HG03565 (cell line): ENCODE measurements at regions not wholly inside any gene's neighbourhood (a gene's known extent, or its start where the extent isn't known, plus 50 kb on each side); places are given as distances from the start of the nearest gene placed in this dataset.

Source experiments
- ATAC-seq: cut with Tn5 transposase; IDR thresholded peaks from one replicate; pipeline ENCODE4 v1.9.1; 2021; ENCODE audit warnings: mild to moderate bottlenecking, moderate library complexity; ENCODE audit not compliant: unreplicated experiment

- ATAC-seq: no peak
These were observed 646.1 kb downstream of the CDH11 start for GRCh38 chr16:64475627-64476351.

- no peak for ATAC-seq
These were observed 650.9 kb downstream of the CDH11 start for GRCh38 chr16:64470916-64471315.

DNA sequence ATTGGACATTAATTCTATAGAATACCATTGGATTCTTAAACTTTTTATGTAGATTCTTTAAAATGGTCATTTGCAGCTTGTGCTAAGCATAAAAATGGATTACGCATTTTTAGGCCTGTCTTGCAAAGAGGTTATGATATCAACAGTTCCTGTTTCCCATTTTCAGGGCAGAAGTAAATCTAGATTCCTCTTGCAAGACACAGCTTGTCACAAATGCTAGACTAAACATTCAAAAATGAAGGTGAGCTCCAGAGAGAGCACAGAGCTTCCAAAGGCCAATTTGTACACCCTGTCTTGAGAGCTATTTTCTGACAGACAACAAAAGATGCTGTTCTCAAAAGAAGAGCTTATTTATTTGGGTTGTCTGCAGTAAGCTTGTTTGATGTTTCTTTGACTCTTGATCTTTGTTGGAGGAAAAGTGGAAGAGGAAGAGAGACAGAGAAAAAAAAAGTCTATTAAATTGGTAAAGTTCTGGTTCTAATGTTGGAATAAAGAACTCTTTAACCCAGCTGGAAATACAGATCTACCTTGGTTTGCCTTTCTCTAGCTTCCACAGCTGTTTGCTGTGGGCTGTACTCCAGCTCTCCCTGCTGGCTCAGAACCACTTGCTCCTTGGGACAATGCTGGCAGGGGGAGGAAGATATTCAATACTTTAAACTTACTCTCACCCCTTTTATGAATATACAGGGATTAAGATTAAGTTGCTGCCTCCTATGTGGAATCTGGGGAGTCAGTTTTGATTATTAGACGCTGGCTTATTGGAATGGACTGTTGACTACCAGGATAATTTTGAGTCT, 651.8 kb downstream of the CDH11 start:
- ATAC-seq: no peak

GRCh38 chr16:64469351-64469750, 652.5 kb downstream of the CDH11 start:
- no peak for ATAC-seq

GRCh38 chr16:64468515-64469090, 653.3 kb downstream of the CDH11 start:
- ATAC-seq: no peak

DNA sequence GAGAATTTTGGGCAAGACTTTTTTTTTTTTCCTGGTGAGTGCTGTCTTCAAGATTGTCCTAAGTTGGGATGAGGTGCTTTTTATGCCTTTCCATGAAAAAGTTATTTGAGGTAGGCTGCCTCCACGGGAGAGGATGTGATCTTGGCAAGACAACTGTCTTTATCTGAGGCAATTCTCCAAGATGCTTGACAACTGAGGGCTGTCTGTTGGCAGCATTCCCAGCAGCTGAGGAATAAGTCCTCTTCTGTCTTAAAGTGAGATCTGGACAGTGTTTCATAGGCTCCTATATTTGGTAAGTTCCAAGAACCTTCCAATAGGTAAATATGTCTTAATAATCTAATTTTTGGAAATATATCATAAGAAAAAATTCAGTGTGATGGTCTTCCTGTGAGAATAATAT, 662.0 kb downstream of the CDH11 start:
- no peak for ATAC-seq

DNA sequence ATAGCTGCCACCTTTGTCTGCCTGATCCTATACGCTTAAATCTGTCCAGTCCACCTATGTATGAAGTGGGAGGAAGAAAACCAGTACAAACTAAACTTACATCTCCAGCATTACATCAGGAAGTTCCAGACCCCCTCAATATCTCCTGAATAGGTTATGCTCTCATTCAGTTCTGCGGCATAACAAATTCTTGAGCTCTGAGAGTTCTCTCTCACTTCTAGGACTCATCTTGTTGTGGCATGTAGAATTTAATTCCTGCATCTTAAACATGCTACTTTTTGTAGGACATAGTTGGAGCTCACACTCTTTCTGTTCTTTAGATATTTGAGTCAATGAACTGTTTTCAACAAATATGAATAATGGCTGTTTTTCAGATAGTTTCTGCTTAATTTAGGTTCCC, 662.5 kb downstream of the CDH11 start:
- no peak for ATAC-seq

DNA sequence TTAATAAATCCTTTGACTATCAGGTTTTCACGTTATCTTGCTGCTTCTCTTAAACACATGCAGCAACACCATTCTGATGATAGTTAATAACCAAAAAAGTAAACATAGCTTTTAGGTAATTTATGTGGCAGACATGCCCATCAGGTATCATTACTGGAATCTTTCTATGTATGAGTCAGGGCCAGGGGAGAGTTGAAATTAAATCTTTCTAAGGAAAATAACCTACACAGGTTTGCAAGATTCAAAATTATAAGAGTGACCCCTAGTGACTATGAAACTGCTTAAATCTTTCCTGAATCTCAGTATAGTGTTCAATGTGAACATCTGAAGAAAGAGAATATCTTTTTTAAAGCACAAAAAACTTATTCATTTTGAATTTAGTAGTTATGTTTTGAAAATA, 666.6 kb downstream of the CDH11 start:
- no peak for ATAC-seq

DNA sequence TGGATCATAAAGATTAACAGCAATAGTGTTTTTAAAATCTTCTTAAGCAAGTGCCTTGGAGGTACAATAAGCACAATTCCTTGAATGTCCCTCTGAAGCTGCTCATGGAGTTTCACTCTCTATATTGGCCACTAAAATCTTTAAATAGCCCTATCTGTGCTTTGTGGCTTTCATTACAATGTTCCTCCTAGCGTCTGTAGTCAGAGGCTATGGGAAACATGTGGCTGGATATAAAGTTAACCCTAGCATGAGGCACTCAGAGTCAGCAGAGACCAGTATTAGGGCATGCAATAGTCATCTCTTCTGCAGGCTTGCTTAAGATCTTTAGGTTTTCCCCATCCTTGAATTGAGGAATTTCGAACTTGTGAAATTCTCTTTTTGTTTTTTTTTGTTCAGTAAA, 668.2 kb downstream of the CDH11 start:
- no peak for ATAC-seq

- ATAC-seq: no peak
These were observed 669.4 kb downstream of the CDH11 start for GRCh38 chr16:64452446-64452845.

- no peak for ATAC-seq
These were observed 671.7 kb downstream of the CDH11 start for GRCh38 chr16:64450177-64450576.

GRCh38 chr16:64449506-64449905, 672.4 kb downstream of the CDH11 start:
- ATAC-seq: no peak

DNA sequence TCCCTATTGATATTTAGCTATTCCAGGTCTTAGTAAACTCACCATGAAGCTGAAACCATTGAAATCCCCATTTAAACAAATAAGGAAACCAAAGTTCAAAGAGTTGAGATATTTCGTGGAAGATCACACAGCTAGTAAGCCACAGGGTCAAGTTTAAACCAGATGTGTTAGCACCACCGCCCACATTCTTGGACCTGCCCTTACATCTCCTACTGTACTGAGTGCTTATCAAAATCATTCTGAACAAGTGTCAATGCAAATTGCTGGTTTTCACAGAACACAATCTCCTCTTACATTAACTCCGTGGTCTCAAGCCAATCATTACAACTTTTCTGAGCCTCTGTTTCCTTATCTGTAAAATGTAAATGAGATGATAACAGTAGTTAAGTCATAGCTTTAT, 676.2 kb downstream of the CDH11 start:
- ATAC-seq: no peak

- ATAC-seq: no peak
These were observed 676.6 kb downstream of the CDH11 start for GRCh38 chr16:64445245-64445644.

- no peak for ATAC-seq
These were observed 681.4 kb downstream of the CDH11 start for GRCh38 chr16:64440421-64440831.

DNA sequence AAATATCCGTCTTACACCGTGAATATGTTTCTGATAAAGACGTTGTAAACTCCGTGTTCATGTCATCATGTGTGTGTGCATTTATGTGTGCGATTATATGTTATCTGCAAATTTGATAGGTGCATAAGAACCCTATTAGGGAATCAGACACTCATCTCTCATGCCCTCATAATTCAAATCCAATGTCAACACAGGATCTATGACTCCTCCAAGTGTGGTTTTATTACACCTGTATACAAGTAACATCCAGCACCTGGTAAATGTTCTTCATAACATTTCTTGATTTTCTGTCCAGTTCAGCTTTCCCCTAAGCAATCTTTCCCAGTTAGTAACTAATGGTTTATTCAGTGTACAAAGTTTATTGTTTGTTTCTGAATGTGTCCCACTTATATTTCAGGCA, 681.9 kb downstream of the CDH11 start:
- ATAC-seq: no peak

- ATAC-seq: no peak
These were observed 684.0 kb downstream of the CDH11 start for GRCh38 chr16:64437706-64438324.

DNA sequence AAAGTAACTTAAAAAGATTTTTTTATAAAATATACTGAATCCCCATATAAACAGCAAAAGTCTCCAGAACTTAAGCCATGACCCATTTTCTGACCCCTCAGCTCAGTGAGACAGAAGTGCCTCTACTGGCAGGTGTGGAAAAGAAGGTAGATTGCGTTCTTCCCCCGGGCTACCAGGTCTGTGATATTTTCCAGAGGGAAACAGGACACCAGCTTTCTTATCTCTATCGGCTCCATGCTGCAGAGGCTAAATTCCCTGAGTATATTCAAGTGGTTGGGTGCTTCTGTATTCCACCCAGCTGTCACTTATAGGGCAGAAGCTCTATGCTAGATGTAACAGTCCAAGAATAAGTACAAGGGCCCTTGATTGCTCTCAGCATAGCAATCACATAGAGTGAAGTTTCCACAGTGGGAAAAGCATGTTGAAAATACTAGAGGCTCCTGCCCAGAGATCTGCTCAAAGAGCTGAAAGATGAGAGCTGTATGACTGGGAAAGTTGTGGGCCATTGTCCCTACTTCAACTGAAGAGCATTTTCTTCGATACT, 687.3 kb downstream of the CDH11 start:
- ATAC-seq: no peak

GRCh38 chr16:64428463-64429113, 693.3 kb downstream of the CDH11 start:
- ATAC-seq: no peak

DNA sequence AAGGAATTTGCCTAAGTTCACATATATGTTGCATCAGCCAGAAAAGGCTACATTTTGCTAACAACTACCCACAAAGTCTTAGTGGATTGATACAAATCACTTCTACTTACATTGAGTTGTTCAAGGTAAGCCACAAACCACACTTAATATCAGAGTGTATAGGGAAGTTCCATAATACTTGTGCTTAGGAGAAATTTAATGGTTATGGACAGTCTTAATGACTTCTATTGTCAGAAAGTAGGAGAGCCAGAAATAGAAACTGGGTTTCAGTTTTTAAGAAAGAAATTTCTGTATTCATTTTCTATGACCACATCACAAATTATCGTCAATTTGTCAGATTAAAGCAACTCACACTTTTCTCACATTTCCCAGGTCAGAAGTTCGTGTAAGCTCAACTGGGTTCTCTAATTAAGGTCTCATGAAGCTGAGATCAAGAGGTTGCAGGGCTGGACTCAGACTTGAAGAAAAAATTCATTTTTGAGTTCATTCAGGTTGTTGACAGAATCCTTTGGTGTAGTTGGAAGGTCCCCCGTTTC, 695.7 kb downstream of the CDH11 start:
- ATAC-seq: no peak

GRCh38 chr16:64425381-64425780, 696.5 kb downstream of the CDH11 start:
- ATAC-seq: no peak
